ENCODE measurements at regions not wholly inside any gene's neighbourhood (a gene's known extent, or its start where the extent isn't known, plus 50 kb on each side); places are given as distances from the start of the nearest gene placed in this dataset.

GRCh38 chr15:81724536-81724935 lies 321.3 kb downstream of the MEX3B start:
- no peak overlapping the region for H2AFZ ChIP-seq (ENCODE audit: low read depth)
- 24% methylated on average over 2 of the region's 2 CpGs for WGBS (ENCODE audit: low lambda C conversion rate)
- H3K27me3 ChIP-seq (ENCODE audit: insufficient read depth): no peaks in the 10 kb centered on the region
- H3K9me3 ChIP-seq: peaks cover 4% of the 10 kb centered on the region; the same call in 1 of the 2 replicates
- no peak overlapping the region for H3K9ac ChIP-seq
- no peak for DNase-seq
- H3K27ac ChIP-seq (ENCODE audit: low read depth in 2 of 2, low read length in 1 of 2): no peak overlapping the region
- H3K79me2 ChIP-seq (ENCODE audit: insufficient read depth): no peaks in the 10 kb centered on the region
- H3F3A ChIP-seq (replicated peaks; ENCODE audit: insufficient read depth): no peaks in the 10 kb centered on the region
- H3K36me3 ChIP-seq (replicated peaks in 1 of 2; ENCODE audit: control insufficient read depth in 1 of 2, insufficient read depth in 2 of 2, low read length in 1 of 2): no peaks in the 10 kb centered on the region
- no peaks in the 10 kb centered on the region for H3K4me1 ChIP-seq (ENCODE audit: control insufficient read depth in 1 of 2, insufficient read depth in 2 of 2, low read depth in 1 of 2, low read length in 1 of 2)
- ChIA-PET POLR2A (no interaction called here), CTCF (no interaction called here)
- no peak overlapping the region for H3K4me2 ChIP-seq
- no peak overlapping the region for H3K4me3 ChIP-seq (ENCODE audit: low read depth in 2 of 2, low read length in 1 of 2)
- no peaks in the 10 kb centered on the region for H4K20me1 ChIP-seq (ENCODE audit: insufficient read depth)
- no peak for TF ChIP-seq TCF12 (IDR thresholded peaks at IDR 0.05)
- no peak for TF ChIP-seq CHD2 (IDR thresholded peaks at IDR 0.05; ENCODE audit: low read length, partially characterized antibody)
- no peak for TF ChIP-seq FOSL2 (IDR thresholded peaks at IDR 0.05; ENCODE audit: borderline replicate concordance, low read depth)
- no peak for TF ChIP-seq IRF3 (IDR thresholded peaks at IDR 0.05; ENCODE audit: low read depth, low read length)
- TF ChIP-seq RFX5 (IDR thresholded peaks at IDR 0.05; ENCODE audit: low read length): no peak
- TF ChIP-seq USF1 (IDR thresholded peaks at IDR 0.05; ENCODE audit: borderline replicate concordance, low read depth): no peak
- no peak for TF ChIP-seq RXRA (IDR thresholded peaks at IDR 0.05; ENCODE audit: borderline replicate concordance, low read depth)
- TF ChIP-seq ZBTB33 (IDR thresholded peaks at IDR 0.05; ENCODE audit: borderline replicate concordance, low read depth): no peak
- no peak for TF ChIP-seq FOXM1 (IDR thresholded peaks at IDR 0.05; ENCODE audit: low read depth)
- H3K9me2 ChIP-seq: no peaks in the 10 kb centered on the region

GRCh38 chr15:81723701-81724100 lies 322.1 kb downstream of the MEX3B start:
- no peak overlapping the region for H3K27ac ChIP-seq (ENCODE audit: low read depth in 2 of 2, low read length in 1 of 2)
- H3K9ac ChIP-seq: no peak overlapping the region
- ChIA-PET POLR2A (no interaction called here), CTCF (no interaction called here)
- no peak for DNase-seq
- no peaks in the 10 kb centered on the region for H3K79me2 ChIP-seq (ENCODE audit: insufficient read depth)
- no peak overlapping the region for H3K4me2 ChIP-seq
- 45% methylated on average over 3 of the region's 3 CpGs for WGBS (ENCODE audit: low lambda C conversion rate)
- no peaks in the 10 kb centered on the region for H3K9me2 ChIP-seq
- no peaks in the 10 kb centered on the region for H4K20me1 ChIP-seq (ENCODE audit: insufficient read depth)
- peaks cover 4% of the 10 kb centered on the region; the same call in 1 of the 2 replicates for H3K9me3 ChIP-seq
- H3K36me3 ChIP-seq (replicated peaks in 1 of 2; ENCODE audit: control insufficient read depth in 1 of 2, insufficient read depth in 2 of 2, low read length in 1 of 2): no peaks in the 10 kb centered on the region
- H3F3A ChIP-seq (replicated peaks; ENCODE audit: insufficient read depth): no peaks in the 10 kb centered on the region
- H3K4me1 ChIP-seq (ENCODE audit: control insufficient read depth in 1 of 2, insufficient read depth in 2 of 2, low read depth in 1 of 2, low read length in 1 of 2): no peaks in the 10 kb centered on the region
- no peak overlapping the region for H2AFZ ChIP-seq (ENCODE audit: low read depth)
- H3K4me3 ChIP-seq (ENCODE audit: low read depth in 2 of 2, low read length in 1 of 2): no peak overlapping the region
- no peaks in the 10 kb centered on the region for H3K27me3 ChIP-seq (ENCODE audit: insufficient read depth)
- TF ChIP-seq TCF12 (IDR thresholded peaks at IDR 0.05): no peak
- TF ChIP-seq RCOR1 (IDR thresholded peaks at IDR 0.05; ENCODE audit: low read length): no peak
- no peak for TF ChIP-seq REST (IDR thresholded peaks at IDR 0.05; ENCODE audit: low read depth, low read length)
- TF ChIP-seq POLR2AphosphoS5 (IDR thresholded peaks at IDR 0.05; ENCODE audit: low read depth, low read length): no peak
- TF ChIP-seq SMC3 (IDR thresholded peaks at IDR 0.05; ENCODE audit: low read depth, low read length): no peak
- TF ChIP-seq MXI1 (IDR thresholded peaks at IDR 0.05; ENCODE audit: low read depth, low read length): no peak
- no peak for TF ChIP-seq USF1 (IDR thresholded peaks at IDR 0.05; ENCODE audit: borderline replicate concordance, low read depth)
- no peak for TF ChIP-seq TAF1 (IDR thresholded peaks at IDR 0.05; ENCODE audit: borderline replicate concordance, low read depth, low read length)
- no peak for TF ChIP-seq PBX3 (IDR thresholded peaks at IDR 0.05)
- no peak for TF ChIP-seq FOXM1 (IDR thresholded peaks at IDR 0.05; ENCODE audit: low read depth)
- TF ChIP-seq USF2 (IDR thresholded peaks at IDR 0.05; ENCODE audit: borderline replicate concordance, low read depth, low read length): no peak
